DMS114 treated with DMSO at 0.1 percent for 48 hours (cell line): ENCODE measurements at regions not wholly inside any gene's neighbourhood (a gene's known extent, or its start where the extent isn't known, plus 50 kb on each side); places are given as distances from the start of the nearest gene placed in this dataset.

ENCODE experiments used
- DNase-seq: peaks from one replicate; lab custom pipeline; 2025; ENCODE audit not compliant: unreplicated experiment; lab: John Stamatoyannopoulos, UW

DNA sequence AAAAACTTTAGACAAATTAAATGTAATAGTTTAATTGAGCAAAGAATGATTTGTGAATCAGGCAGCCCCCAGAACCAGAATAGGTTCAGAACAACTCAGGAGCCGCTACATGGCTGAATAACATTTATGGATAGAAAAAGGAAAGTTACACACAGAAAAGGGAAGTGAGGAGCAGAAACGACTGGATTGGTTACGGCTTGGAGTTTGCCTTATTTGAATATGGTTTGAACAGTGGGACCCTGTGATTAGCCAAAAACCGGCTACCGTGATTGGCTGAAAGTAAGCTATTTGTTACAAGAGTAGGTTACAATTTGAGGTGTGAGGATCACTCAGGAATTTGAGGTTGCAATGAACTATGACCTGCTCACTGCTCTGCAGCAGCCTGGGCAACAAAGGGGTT lies 1139.8 kb downstream of the CDH11 start:
- no peak for DNase-seq

DNA sequence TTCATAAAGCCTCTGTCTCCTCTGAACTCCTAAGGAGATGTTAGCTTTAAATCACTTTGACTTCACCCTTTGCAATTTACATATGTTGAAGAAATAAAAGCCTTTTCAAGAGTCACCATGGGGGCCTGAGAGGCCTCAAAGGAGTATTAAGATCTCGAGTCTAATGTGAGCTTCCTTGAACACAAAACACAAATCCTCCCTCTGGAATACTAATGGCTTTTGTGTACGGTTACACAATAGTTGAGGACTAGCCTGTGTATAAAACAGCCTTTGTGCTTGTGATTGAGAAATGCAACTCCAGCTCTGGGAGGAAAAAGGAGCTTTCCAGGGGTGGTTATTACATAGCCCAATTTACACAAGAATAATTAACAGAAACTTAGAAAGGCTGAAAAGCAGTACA lies 1140.2 kb downstream of the CDH11 start:
- no peak for DNase-seq

- no peak for DNase-seq
Observed at GRCh38 chr16:63980763-63981162, 1141.1 kb downstream of the CDH11 start.

GRCh38 chr16:63978240-63978639 lies 1143.6 kb downstream of the CDH11 start:
- no peak for DNase-seq

GRCh38 chr16:63976345-63976744 lies 1145.5 kb downstream of the CDH11 start:
- no peak for DNase-seq

DNA sequence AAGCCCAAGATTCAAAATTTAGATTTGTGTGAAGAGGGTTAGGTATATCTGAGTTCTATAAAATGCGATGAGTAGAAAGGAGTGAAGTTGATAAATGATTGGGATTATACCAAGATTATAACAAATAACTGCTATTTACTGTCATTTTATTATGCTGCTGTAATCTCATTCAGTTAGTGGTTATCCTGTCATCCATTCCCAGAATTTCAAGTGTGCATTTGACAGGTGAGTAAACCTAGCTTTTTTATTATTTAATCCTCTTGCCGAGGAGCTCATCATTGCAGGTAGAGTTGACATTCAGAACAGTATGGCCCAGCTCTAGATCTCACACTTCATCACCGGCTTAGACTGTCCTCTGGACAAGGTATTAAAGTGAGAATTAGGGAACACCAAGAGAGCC lies 1146.2 kb downstream of the CDH11 start:
- DNase-seq = no peak

- DNase-seq = no peak
Observed at GRCh38 chr16:63967966-63968365, 1153.9 kb downstream of the CDH11 start.

DNA sequence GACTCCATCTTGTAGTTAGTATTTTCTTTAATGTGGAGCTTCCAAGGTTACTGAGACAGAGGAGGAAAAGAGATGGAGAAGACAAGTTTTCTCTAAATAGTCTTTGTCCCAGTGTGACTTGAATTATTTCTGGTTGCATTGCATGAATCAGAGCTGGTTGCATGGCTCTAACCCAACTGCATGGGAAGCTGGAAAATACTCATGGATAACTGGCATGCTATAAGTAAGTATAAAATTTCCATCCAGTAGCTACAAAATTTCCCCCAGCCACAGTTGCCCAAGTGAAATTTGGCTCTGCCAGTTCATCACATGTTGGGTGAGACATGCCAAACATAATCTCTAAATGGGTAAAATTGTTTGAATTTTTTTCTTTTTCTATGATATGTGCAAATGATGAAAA lies 1161.5 kb downstream of the CDH11 start:
- DNase-seq = no peak

- DNase-seq = no peak
Observed at GRCh38 chr16:63947022-63947421, 1174.8 kb downstream of the CDH11 start.

DNA sequence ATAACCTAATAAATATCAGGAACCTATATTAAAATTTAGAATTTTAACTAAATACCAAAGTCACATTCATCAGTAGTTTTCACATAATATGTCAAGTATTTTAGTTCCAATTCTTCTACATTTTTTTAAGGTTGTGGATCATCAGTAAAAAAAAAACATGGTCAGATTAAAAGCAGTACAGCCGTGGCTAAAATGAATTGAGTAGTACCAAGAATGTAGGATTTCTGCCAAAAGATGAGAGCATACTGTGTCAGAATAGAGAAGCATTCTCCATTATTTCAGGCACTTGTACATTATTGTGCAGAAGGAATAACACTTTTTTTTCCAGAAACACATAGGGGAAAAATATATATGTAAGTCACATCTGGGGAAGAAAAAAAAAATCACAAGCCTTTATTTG lies 1176.1 kb downstream of the CDH11 start:
- no peak for DNase-seq

DNA sequence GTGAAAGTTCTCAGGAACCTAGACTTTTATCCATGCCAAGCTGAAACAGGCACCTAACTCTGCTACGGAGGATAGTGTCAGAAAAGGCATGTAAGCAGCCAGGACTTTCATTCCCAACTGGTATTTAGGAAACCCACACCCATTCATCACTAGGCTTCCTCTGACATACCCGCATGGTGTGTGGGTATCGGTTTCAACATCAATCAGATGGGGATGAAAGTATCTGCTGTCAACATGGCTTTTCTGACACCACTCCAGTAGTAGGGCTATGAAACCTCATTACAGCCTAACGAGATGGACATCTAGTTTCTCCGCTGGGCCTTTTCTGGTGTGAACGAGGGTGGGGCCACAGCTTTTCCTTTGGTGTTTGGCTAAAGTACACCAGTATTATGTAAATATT lies 1178.3 kb downstream of the CDH11 start:
- DNase-seq = no peak

- no peak for DNase-seq
Observed at GRCh38 chr16:63938661-63939060, 1183.2 kb downstream of the CDH11 start.

DNA sequence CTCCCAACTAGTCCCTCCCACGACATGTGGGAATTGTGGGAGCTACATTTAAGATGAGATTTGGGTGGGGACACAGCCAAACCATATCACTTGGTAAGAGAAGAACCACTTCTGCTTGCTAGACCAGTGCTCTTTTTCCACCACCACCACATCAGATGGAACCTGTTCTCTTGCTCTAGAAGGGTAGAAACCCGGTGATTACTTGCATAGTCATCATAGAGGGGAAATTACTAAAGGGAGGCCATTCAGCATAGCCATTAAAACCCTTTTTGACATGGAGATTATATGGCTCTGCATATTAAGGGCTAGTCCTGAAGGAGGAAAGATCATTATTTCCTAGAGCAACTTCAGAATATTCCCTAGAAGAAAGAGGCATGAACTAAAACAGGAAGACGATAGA lies 1188.0 kb downstream of the CDH11 start:
- DNase-seq = no peak

DNA sequence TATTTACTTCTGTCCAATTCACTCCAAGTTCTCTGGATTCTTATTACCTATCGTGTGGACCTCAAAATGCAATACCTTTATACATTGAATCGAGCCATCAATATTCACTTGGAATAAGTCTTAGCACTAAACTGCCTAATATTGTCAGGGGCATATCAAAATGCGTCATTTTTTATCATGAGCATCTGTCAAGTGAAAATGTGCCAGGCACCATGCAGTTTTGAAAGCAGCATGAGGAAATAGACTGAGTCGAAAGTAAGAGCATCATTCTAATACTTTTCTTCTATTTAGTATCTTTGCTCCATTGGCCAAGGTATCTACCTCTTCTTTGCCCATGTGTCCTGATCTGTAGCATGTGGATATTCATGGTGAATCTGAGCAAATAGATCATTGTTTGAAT lies 1193.4 kb downstream of the CDH11 start:
- no peak for DNase-seq

GRCh38 chr16:63925221-63925620 lies 1196.6 kb downstream of the CDH11 start:
- no peak for DNase-seq

GRCh38 chr16:63922560-63922959 lies 1199.3 kb downstream of the CDH11 start:
- no peak for DNase-seq

DNA sequence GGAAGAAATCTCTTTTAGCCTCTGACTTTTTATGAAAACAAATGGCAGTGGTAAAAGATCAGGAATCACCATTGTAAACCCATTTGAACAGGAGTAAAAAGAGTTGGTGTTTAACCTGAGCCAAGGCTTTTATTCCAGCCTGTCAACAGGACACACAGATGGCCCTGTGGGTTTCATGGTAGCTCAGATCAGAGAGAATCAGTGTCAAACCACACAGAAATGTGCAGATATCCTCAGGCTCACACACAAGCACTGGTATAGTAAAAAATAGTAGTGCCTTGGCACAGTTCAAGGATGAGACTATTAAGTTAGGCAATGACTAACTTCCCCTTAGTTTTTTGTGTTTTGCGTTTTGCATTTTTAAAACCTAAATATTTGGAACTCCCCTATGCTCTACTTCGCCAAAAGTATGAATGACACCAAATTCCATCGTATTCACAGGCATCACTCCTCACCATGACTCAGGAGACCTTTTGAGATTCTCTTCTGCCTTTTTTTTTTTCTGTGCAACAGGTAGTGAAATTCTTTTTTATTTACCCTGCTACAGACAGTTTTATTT lies 1200.0 kb downstream of the CDH11 start:
- no peak for DNase-seq

DNA sequence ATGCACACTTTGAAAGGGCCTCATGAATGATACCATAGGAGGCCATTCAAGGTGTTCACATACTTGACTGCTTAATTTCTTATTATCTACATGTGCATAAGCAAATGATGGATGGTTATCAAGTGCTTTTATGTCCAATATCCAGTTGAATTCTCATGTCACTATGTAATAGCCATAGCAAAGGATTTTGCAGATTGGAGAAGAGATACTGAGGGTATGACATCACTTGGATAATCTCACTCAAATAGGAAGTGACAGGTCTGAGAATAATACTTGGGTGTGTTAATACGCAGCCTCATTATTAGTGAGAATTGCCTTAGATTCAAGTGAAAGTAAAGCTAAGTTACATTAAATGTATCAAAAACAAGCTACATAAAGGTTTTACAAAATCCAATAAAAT lies 1208.6 kb downstream of the CDH11 start:
- DNase-seq = no peak

- DNase-seq = no peak
Observed at GRCh38 chr16:63907251-63907650, 1214.6 kb downstream of the CDH11 start.

DNA sequence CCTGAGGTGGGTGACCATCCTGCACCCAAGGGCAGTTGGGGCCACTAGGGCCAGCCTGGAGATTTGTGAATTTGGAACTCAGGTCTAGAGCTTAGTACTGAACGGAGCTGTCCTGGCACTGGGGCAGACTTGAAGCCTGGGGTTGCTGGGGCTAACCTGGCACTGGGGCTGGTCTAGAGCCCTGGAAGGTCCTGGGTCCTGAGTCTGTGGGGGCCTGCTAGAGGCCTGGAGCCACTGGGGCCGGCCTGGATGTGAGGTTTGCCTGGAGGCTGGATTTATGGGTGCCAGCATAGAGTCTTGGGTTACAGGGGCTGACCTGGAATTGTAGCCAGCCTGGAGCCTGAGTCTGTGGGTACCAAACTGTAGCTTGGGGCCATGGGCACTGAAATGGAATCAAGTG lies 1216.9 kb downstream of the CDH11 start:
- no peak for DNase-seq

GRCh38 chr16:63904182-63904581 lies 1217.7 kb downstream of the CDH11 start:
- no peak for DNase-seq

GRCh38 chr16:63896383-63897109 lies 1225.3 kb downstream of the CDH11 start:
- DNase-seq = no peak

- DNase-seq = no peak
Observed at GRCh38 chr16:63890723-63891122, 1231.1 kb downstream of the CDH11 start.
